C4-2B (cell line): ENCODE measurements at regions not wholly inside any gene's neighbourhood (a gene's known extent, or its start where the extent isn't known, plus 50 kb on each side); places are given as distances from the start of the nearest gene placed in this dataset.

Source experiments
- H3K27ac ChIP-seq: fragments of 450-650 bp; 2 replicates; pipeline ENCODE4 v1.5.1; 2017
- ZFX ChIP-seq: fragments of 450-650 bp; IDR thresholded peaks from 2 replicates; pipeline ENCODE4 v1.6.1; 2017
- TF ChIP-seq, protein P1 (sequence below): fragments of 450-650 bp; conservative IDR thresholded peaks from 2 replicates; pipeline ENCODE4 v1.5.1; 2017; ENCODE audit warnings: mild to moderate bottlenecking

DNA sequence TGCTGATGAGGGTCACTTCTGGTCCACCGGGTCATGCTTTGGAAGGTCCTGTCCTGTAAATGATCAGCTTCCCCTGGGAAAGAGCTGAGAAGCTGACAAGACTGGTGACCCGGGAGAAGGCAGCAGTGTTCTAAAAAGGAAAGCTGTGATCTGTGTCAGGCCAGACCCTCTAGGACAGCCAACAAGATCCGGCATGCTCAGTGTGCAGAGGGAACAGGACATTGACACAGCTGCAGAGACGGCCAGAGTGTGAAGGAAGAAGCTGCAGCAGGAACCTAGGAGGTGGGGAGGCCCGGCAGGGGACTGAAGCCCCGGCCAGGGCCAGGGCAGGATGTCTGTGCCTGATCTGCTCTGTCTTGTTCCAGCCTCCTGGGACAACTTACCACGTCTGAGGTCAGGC is 372.7 kb upstream of the ID2 start:
- peak overlapping the region; percentile 13 for H3K27ac ChIP-seq
- TF ChIP-seq, protein P1, sequence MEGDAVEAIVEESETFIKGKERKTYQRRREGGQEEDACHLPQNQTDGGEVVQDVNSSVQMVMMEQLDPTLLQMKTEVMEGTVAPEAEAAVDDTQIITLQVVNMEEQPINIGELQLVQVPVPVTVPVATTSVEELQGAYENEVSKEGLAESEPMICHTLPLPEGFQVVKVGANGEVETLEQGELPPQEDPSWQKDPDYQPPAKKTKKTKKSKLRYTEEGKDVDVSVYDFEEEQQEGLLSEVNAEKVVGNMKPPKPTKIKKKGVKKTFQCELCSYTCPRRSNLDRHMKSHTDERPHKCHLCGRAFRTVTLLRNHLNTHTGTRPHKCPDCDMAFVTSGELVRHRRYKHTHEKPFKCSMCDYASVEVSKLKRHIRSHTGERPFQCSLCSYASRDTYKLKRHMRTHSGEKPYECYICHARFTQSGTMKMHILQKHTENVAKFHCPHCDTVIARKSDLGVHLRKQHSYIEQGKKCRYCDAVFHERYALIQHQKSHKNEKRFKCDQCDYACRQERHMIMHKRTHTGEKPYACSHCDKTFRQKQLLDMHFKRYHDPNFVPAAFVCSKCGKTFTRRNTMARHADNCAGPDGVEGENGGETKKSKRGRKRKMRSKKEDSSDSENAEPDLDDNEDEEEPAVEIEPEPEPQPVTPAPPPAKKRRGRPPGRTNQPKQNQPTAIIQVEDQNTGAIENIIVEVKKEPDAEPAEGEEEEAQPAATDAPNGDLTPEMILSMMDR, result no peak
- TF ChIP-seq ZFX, result no peak

DNA sequence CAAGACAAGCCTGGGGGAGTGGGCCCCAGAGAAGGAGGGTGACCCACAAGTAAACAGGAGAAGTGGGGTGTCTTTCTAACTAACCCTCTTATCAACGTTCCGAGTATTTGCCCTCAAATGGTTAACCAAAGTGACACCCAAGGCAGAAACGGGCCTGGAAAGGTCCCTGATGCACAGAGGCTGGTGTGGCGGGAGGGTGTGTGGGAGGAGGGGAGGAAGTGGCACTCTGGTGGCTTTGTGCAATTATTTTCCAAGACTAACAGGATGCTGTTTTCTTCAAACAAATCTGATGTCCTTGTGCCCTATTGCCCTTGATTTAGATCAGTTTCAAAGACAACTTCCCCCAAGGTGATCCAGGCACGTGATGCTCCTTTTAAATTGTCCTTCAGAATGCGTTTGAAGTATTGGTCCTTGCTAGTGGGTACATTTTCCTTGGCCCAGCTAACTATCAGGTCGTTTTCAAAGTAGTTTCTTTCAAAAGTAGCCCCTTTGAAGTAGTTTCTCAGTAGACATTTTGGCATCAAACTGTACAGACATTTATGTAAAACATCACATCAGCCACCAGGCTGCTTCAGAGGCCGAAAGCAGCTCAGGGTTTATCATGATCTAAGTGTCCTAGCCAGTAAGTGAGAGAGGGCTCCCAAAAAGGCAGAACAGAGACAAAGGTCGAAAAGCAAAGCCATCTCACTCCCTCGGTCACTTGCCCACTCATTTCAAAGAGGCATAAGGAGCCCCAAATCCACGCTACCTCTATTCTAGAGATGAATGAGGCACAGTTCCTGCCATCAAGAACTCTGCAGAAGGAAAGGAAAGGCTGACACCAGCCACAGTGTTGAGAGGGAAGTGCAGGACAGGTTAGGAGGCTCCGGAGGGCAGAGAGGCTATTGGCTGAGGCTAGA is 371.1 kb upstream of the ID2 start:
- TF ChIP-seq, protein P1, result no peak
- TF ChIP-seq ZFX, result no peak
- no peak overlapping the region for H3K27ac ChIP-seq

DNA sequence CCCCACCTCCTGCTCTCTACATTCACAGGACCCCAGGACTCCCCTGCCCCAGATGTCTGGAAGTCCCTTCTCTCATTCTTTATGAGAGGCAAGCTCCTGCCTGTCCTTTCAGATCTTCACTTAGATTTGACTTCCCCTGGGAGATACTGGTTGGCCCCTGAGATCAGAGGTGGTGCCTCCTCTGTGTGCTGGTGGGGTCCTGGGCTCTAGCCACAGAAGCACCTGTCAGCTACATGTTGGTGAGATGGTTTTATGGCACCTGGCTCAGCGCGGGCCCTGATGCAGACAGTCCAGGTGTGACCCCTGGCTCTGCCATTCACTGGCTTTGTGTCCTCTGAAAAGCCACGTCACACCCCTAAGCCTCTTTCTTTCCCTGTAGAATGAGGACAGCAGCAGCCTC is 369.6 kb upstream of the ID2 start:
- TF ChIP-seq, protein P1, result no peak
- TF ChIP-seq ZFX, result no peak
- H3K27ac ChIP-seq, result no peak overlapping the region

DNA sequence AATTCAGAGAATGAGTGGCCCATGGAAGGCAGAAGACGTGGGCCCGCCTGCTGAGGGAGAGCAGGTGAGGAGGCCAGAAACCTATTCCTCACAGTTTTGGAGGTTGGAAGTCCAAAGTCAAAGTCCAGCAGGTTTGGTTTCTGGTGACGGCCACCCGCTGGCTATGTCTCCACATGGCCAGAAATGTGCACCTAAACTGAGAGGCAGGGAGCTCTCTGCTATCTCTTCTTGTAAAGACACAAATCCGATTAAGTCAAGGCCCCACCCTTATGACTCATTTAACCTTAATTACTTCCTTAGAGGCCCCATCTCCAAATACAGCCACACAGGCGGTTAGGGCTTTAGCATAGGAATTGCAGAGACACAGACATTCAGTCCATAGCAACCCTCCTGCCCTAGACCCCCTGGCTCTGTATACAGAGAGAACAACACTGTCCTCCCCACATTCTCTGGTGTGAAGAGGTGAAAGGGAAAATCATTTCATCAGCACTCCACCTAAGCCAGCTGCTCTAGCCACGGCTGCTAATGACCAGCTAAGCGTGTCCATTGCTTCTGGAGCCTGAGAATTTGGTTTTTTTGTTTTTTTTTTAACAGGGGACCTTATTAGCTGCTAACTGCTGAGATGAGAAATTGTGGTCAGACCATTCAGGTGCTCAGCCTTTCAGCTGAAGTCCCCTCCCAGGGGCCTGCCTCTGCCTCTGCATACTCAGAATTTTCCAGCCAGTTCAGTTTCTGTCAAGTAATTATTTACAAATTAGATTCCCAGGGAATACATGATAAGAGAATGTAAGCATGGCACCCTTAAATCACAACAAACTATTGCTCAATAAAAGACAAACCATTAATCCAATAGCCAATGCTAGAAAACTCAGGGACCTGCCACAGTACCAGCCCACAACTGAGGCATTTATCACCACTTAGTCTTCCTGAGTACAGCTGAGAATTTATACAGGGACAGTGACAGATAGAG is 368.7 kb upstream of the ID2 start:
- TF ChIP-seq, protein P1, result no peak
- TF ChIP-seq ZFX, result no peak
- no peak overlapping the region for H3K27ac ChIP-seq

DNA sequence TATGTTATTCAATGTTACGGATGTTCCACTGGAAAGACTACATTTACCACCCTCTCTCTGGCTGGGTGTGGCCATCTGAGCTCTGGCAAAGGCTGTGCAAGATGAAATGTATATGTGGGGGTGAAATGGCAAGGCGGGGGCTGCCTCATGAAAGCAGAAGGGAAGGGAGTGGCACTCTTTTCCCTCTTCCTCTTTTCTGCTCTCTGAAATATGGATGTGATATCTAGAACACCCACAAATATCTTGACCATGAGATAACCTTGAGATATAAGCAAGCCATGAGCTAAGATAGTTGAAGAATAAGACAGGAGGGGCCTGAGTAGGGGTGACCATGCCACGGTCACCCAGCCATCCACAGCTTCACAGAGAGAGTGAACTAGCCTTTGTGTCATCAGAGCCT is 367.8 kb upstream of the ID2 start:
- TF ChIP-seq, protein P1, result no peak
- no peak for TF ChIP-seq ZFX
- H3K27ac ChIP-seq, result no peak overlapping the region

DNA sequence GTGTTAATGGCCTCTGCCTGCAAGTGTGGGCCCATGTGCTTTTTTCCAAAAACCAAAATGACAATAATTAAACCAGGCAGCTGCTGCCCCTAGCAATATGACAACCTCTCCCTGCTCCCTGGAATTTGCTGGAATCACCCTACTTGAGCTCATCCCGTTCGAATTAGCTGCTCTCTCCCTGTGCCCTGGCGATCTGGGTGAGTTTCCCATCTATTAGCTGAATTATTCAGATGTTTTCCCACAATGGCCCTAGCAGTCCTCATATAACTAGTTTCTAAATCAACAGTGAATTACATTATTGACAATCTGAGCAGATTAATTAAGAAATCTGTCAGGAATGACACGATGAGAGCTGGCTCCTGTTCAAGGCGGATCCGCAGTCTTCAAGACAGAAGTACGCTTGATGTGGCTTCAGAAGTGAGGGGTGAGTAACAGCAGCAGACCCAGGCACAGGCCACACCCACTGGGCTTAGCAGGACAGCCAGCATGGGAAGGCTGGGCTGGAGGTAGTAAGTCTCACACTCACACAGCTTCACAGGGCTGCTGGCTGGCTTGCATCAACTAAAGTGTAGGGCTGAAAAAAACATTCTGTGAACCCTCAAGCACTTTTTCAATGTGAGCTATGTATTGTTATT is 366.2 kb upstream of the ID2 start:
- H3K27ac ChIP-seq, result no peak overlapping the region
- TF ChIP-seq ZFX, result no peak
- TF ChIP-seq, protein P1, result no peak
